PC-9 (cell line): ENCODE measurements at regions not wholly inside any gene's neighbourhood (a gene's known extent, or its start where the extent isn't known, plus 50 kb on each side); places are given as distances from the start of the nearest gene placed in this dataset.
"Not testable (repeated sequence)": the region's sequence is repeated elsewhere in the genome, so short reads cannot be mapped to it uniquely, and the experiment has no call there.

ENCODE experiments used
- CTCF ChIP-seq: fragments of 200-600 bp; sonication (generic); conservative IDR thresholded peaks from 2 replicates; pipeline ENCODE4 v1.6.1; 2017; ENCODE audit warnings: mixed run types, antibody characterized with exemption, mild to moderate bottlenecking, moderate library complexity
- EZH2 ChIP-seq: fragments of 200-600 bp; sonication (generic); IDR thresholded peaks from 2 replicates; pipeline ENCODE4 v1.8.0; 2017; ENCODE audit warnings: antibody characterized with exemption, low read depth

GRCh38 chr18:38771620-38772019, 1206.0 kb upstream of the CELF4 start:
- TF ChIP-seq CTCF, EZH2: not testable (repeated sequence)
